ENCODE measurements at regions not wholly inside any gene's neighbourhood (a gene's known extent, or its start where the extent isn't known, plus 50 kb on each side); places are given as distances from the start of the nearest gene placed in this dataset.

GRCh38 chr17:12509801-12510200 lies 155.9 kb upstream of the MYOCD start:
- Histone ChIP-seq H3K36me3 (replicated peaks in 1 of 2; ENCODE audit: control insufficient read depth in 1 of 2, insufficient read depth in 2 of 2, low read length in 1 of 2) (no peaks in the 10 kb centered on the region), H3K27ac (ENCODE audit: low read depth in 2 of 2, low read length in 1 of 2) (no peak overlapping the region), H4K20me1 (ENCODE audit: insufficient read depth) (no peaks in the 10 kb centered on the region), H3K4me3 (ENCODE audit: low read depth in 2 of 2, low read length in 1 of 2) (no peak overlapping the region), H2AFZ (ENCODE audit: low read depth) (no peak overlapping the region), H3F3A (replicated peaks; ENCODE audit: insufficient read depth) (no peaks in the 10 kb centered on the region), H3K9me2 (no peaks in the 10 kb centered on the region), H3K4me1 (ENCODE audit: control insufficient read depth in 1 of 2, insufficient read depth in 2 of 2, low read depth in 1 of 2, low read length in 1 of 2) (no peaks in the 10 kb centered on the region), H3K27me3 (ENCODE audit: insufficient read depth) (no peaks in the 10 kb centered on the region), H3K4me2 (no peak overlapping the region), H3K9me3 (no peaks in the 10 kb centered on the region), H3K9ac (no peak overlapping the region), H3K79me2 (ENCODE audit: insufficient read depth) (no peaks in the 10 kb centered on the region)
- WGBS (ENCODE audit: low lambda C conversion rate): 18% methylated on average over 1 of the region's 1 CpG
- ChIA-PET CTCF (no interaction called here), POLR2A (no interaction called here)
- TF ChIP-seq SMC3 (IDR thresholded peaks at IDR 0.05; ENCODE audit: low read depth, low read length) (no peak), FOSL2 (IDR thresholded peaks at IDR 0.05; ENCODE audit: borderline replicate concordance, low read depth) (no peak), RXRA (IDR thresholded peaks at IDR 0.05; ENCODE audit: borderline replicate concordance, low read depth) (no peak), ELF1 (IDR thresholded peaks at IDR 0.05) (no peak), NRF1 (IDR thresholded peaks at IDR 0.05; ENCODE audit: low read depth, low read length) (no peak), CTCF (IDR thresholded peaks at IDR 0.05) (no peak), GABPA (IDR thresholded peaks at IDR 0.05; ENCODE audit: low read depth) (no peak), TEAD4 (IDR thresholded peaks at IDR 0.05; ENCODE audit: borderline replicate concordance, insufficient read depth) (no peak), MEF2A (IDR thresholded peaks at IDR 0.05; ENCODE audit: borderline replicate concordance, low read depth) (no peak)
- TF ChIP-seq, protein P1, sequence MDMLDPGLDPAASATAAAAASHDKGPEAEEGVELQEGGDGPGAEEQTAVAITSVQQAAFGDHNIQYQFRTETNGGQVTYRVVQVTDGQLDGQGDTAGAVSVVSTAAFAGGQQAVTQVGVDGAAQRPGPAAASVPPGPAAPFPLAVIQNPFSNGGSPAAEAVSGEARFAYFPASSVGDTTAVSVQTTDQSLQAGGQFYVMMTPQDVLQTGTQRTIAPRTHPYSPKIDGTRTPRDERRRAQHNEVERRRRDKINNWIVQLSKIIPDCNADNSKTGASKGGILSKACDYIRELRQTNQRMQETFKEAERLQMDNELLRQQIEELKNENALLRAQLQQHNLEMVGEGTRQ (IDR thresholded peaks at IDR 0.05; ENCODE audit: borderline replicate concordance, low read depth, low read length): no peak
- no peak for DNase-seq

DNA sequence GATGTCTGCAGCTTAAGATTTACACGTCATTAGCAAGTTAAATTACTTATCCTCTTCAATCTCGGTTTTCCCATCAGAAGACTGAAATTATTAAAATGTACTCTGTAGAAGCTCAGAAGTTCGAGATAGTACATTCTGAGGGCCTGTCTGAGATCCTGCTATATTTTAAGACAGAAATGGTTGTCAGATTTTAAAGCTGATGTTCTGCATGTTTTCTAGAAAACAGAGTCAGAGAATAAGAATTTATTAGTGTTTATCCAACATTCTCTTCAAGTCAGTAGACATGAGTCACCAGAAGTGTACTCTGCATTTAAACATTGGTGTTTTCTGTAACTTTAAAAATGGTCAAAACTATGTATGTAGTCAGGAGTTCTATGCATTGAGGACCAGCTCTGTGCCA lies 155.2 kb upstream of the MYOCD start:
- TF ChIP-seq, protein P2, sequence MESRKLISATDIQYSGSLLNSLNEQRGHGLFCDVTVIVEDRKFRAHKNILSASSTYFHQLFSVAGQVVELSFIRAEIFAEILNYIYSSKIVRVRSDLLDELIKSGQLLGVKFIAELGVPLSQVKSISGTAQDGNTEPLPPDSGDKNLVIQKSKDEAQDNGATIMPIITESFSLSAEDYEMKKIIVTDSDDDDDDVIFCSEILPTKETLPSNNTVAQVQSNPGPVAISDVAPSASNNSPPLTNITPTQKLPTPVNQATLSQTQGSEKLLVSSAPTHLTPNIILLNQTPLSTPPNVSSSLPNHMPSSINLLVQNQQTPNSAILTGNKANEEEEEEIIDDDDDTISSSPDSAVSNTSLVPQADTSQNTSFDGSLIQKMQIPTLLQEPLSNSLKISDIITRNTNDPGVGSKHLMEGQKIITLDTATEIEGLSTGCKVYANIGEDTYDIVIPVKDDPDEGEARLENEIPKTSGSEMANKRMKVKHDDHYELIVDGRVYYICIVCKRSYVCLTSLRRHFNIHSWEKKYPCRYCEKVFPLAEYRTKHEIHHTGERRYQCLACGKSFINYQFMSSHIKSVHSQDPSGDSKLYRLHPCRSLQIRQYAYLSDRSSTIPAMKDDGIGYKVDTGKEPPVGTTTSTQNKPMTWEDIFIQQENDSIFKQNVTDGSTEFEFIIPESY (IDR thresholded peaks at IDR 0.05; ENCODE audit: borderline replicate concordance, low read depth): no peak
- TF ChIP-seq JUND (IDR thresholded peaks at IDR 0.05) (no peak), FOXM1 (IDR thresholded peaks at IDR 0.05; ENCODE audit: low read depth) (no peak)
- H3K27ac ChIP-seq (ENCODE audit: low read depth in 2 of 2, low read length in 1 of 2): no peak overlapping the region
- H3K9me3 ChIP-seq: no peaks in the 10 kb centered on the region
- ChIA-PET CTCF (interaction anchor here (0.9 to 1.5 kb wide), 2 partner anchors 15 to 34 kb away, joined by 3 to 4 read pairs; no protein-coding TSS in a partner anchor), POLR2A (no interaction called here)
- no peaks in the 10 kb centered on the region for H4K20me1 ChIP-seq (ENCODE audit: insufficient read depth)
- H3K9me2 ChIP-seq: no peaks in the 10 kb centered on the region
- H3K27me3 ChIP-seq (ENCODE audit: insufficient read depth): no peaks in the 10 kb centered on the region
- H3F3A ChIP-seq (replicated peaks; ENCODE audit: insufficient read depth): no peaks in the 10 kb centered on the region
- no peak overlapping the region for H3K4me2 ChIP-seq
- 2% methylated on average over 3 of the region's 3 CpGs for WGBS (ENCODE audit: low lambda C conversion rate)
- no peaks in the 10 kb centered on the region for H3K79me2 ChIP-seq (ENCODE audit: insufficient read depth)
- H3K4me3 ChIP-seq (ENCODE audit: low read depth in 2 of 2, low read length in 1 of 2): no peak overlapping the region
- H3K4me1 ChIP-seq (ENCODE audit: control insufficient read depth in 1 of 2, insufficient read depth in 2 of 2, low read depth in 1 of 2, low read length in 1 of 2): no peaks in the 10 kb centered on the region
- no peaks in the 10 kb centered on the region for H3K36me3 ChIP-seq (replicated peaks in 1 of 2; ENCODE audit: control insufficient read depth in 1 of 2, insufficient read depth in 2 of 2, low read length in 1 of 2)
- no peak overlapping the region for H3K9ac ChIP-seq
- DNase-seq: no peak
- no peak overlapping the region for H2AFZ ChIP-seq (ENCODE audit: low read depth)

Data from SK-N-SH (cell line).